ENCODE measurements at regions not wholly inside any gene's neighbourhood (a gene's known extent, or its start where the extent isn't known, plus 50 kb on each side); places are given as distances from the start of the nearest gene placed in this dataset.

GRCh38 chr16:52649870-52650269 lies 102.9 kb upstream of the TOX3 start:
- DNase-seq (ENCODE audit: low spot score), result no peak

GRCh38 chr16:52647588-52647987 lies 100.6 kb upstream of the TOX3 start:
- DNase-seq (ENCODE audit: low spot score), result no peak

GRCh38 chr16:52643006-52643405 lies 96.1 kb upstream of the TOX3 start:
- DNase-seq (ENCODE audit: low spot score), result no peak

GRCh38 chr16:52634528-52634927 lies 87.6 kb upstream of the TOX3 start:
- DNase-seq (ENCODE audit: low spot score), result no peak

GRCh38 chr16:52634104-52634503 lies 87.2 kb upstream of the TOX3 start:
- DNase-seq (ENCODE audit: low spot score), result no peak

GRCh38 chr16:52633230-52633629 lies 86.3 kb upstream of the TOX3 start:
- no peak for DNase-seq (ENCODE audit: low spot score)

- no peak for DNase-seq (ENCODE audit: low spot score)
Measured at GRCh38 chr16:52631711-52632110, 84.8 kb upstream of the TOX3 start.

- DNase-seq (ENCODE audit: low spot score), result no peak
Measured at GRCh38 chr16:52630711-52631110, 83.8 kb upstream of the TOX3 start.

GRCh38 chr16:52629296-52629695 lies 82.4 kb upstream of the TOX3 start:
- no peak for DNase-seq (ENCODE audit: low spot score)

GRCh38 chr16:52624891-52625290 lies 77.9 kb upstream of the TOX3 start:
- DNase-seq (ENCODE audit: low spot score), result no peak

- no peak for DNase-seq (ENCODE audit: low spot score)
Measured at GRCh38 chr16:52621651-52622050, 74.7 kb upstream of the TOX3 start.

GRCh38 chr16:52618753-52619497 lies 72.0 kb upstream of the TOX3 start:
- DNase-seq (ENCODE audit: low spot score), result no peak

GRCh38 chr16:52617591-52617990 lies 70.6 kb upstream of the TOX3 start:
- DNase-seq (ENCODE audit: low spot score), result no peak

- no peak for DNase-seq (ENCODE audit: low spot score)
Measured at GRCh38 chr16:52613508-52613907, 66.6 kb upstream of the TOX3 start.

GRCh38 chr16:52611817-52612673 lies 65.1 kb upstream of the TOX3 start:
- DNase-seq (ENCODE audit: low spot score), result no peak

- DNase-seq (ENCODE audit: low spot score), result no peak
Measured at GRCh38 chr16:52603015-52603414, 56.1 kb upstream of the TOX3 start.

- no peak for DNase-seq (ENCODE audit: low spot score)
Measured at GRCh38 chr16:52597772-52598483, 51.0 kb upstream of the TOX3 start.

GRCh38 chr16:52597073-52597771 lies 50.3 kb upstream of the TOX3 start:
- DNase-seq (ENCODE audit: low spot score), result no peak

All from globus pallidus (tissue), 1 donor.